GM19438 (cell line): ENCODE measurements at regions not wholly inside any gene's neighbourhood (a gene's known extent, or its start where the extent isn't known, plus 50 kb on each side); places are given as distances from the start of the nearest gene placed in this dataset.

ENCODE experiments used
- ATAC-seq: cut with Tn5 transposase; IDR thresholded peaks from one replicate; pipeline ENCODE4 v1.9.1; 2021; ENCODE audit warnings: low read depth; ENCODE audit not compliant: unreplicated experiment

- no peak for ATAC-seq
These were observed 268.2 kb downstream of the SH3GL2 start for GRCh38 chr9:17846948-17847655.

DNA sequence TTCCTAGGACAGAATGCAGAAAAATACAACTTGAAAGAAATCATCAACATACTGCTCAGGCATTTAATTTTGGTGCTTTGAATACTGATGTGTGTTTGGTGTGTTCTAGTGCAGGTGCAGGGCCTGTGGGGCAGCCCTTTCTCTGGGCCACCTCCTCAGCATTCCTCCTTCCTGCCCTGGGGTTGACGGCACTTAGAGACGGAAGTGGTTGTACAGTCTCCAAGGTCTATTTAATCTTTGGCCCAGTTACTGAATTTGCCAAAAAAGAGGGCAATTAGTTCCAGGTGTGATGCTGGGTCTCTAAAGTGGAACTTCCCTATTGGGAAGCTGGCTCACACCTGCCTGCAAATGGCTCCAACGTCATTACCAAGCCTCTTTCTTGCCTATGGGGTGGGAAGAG is 269.0 kb downstream of the SH3GL2 start:
- no peak for ATAC-seq

DNA sequence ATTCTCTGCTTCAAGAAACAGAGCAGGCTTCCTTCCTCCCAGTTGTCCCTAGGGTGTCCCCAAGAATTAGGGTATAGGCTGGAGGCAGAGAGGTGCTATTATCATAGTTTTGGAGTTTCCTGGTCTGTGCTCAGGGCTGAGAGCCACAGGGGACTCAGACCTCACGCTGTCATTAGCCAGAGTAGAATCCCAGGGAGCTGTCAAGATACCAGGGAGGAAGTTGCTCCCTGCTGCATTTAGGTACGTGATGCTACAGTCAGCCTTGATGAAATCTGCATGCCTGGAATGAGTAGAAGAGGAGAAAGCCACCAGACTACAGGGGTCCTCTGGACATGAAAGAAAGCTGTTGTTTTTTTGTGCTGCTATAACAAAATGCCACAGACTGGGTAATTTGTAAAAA is 273.2 kb downstream of the SH3GL2 start:
- no peak for ATAC-seq

- ATAC-seq: no peak
These were observed 275.6 kb downstream of the SH3GL2 start for GRCh38 chr9:17854487-17854886.

GRCh38 chr9:17856995-17857394 is 278.1 kb downstream of the SH3GL2 start:
- ATAC-seq: no peak

DNA sequence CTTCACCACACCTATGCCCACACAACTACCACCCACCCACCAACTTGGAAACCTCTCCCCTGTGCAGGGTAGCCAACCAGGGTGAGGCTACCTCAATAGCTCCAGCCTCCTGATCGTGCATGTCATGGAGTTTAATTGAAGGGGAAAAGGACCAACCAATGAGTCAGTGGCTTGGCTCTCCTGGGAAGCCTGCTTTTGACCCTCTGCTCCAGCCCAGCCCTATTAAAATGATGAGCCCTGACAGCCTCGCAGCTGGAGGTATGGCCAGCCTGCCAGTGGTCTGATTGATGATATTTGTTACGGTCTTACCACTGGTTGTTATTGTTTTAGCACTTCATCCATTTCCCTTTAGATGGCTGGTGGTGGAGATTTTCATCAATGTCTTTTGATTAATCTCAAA is 280.4 kb downstream of the SH3GL2 start:
- ATAC-seq: no peak

DNA sequence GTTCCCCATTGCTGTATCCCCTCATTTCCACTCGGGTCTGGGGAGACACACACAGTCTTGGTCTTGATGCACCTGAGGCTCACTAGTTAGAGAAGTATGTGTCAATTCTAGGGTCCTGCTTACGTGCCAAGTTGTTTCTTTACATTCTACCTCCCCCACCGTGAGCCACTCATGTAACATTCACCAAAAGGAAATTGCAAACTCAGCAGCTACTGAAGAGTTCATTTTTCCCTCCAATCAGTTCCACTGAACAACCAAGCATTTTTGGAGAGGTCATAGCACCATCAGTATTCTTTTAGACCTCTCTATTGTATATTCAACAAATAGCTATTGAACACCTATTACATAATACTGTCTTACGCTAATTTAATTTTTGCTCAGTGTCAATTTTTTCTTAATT is 281.1 kb downstream of the SH3GL2 start:
- no peak for ATAC-seq

- ATAC-seq: no peak
These were observed 283.2 kb downstream of the SH3GL2 start for GRCh38 chr9:17862101-17862500.

DNA sequence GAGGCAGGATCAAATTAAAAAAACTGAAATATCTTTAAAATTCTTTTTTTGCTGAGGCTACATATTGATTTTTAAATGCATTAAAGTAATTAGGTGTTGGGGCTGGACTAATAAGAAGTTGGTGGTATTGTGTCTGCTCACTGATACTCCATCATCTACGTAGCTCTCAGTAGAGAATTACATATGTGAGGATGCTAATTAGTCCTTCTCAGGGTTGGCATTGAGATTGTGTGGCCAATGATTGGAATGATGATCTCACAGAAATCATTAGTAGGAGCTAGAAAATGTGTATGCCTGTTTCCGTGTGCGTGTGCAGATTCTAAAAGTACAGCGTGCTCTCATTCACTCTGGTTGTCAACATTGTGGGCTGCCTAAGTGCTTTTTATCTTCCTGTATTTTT is 283.8 kb downstream of the SH3GL2 start:
- ATAC-seq: no peak

DNA sequence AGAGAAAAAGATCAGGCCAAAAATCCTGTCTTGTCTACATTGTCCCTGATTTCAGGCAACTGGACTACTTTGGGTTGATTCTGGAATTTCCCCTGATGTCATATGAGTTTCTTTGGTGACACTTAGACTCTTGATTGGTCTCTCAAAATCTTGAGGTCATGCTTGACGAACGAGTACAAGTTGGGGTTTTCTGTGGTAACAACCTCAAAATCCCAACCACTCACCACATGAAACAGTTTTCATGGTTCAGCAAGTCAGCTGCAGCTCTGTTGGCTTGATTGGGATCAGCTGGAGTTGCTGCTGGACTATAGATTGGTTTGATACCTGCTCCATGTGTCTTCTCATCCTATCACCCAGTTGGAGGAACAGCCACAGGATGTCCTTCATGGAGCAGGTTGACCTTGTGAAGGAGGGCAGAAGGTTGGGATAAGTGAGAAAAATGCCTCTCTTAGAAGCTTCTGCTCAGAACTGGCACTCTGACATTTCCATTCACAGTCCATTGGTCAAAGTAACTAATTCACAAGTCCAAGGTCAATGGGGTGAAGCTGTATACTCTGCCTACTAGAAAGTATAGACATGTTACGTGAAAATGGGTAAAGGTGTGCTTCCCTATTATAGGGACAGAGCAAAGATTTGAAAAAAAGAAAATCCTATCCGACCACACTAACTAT is 284.5 kb downstream of the SH3GL2 start:
- peak; percentile 92 for ATAC-seq

GRCh38 chr9:17863924-17864323 is 285.1 kb downstream of the SH3GL2 start:
- no peak for ATAC-seq

DNA sequence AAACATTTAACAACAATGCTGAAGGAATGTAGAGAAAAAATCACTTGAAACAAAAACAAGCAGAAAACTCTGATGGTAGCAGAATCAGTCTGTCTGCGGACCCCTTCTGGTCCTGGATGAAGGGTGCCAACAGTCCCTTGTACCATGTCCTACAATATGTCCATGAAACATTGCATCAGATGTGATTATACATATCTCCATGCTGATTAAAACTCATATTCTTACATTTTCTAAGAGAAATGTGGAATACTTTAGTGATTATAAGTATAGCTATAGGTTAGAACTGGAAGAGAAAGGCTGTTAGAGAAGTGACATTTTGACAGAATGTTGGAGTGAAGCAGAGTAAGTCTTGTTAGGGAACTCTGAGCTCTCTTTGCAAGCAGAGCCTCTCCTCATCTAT is 286.1 kb downstream of the SH3GL2 start:
- ATAC-seq: no peak

DNA sequence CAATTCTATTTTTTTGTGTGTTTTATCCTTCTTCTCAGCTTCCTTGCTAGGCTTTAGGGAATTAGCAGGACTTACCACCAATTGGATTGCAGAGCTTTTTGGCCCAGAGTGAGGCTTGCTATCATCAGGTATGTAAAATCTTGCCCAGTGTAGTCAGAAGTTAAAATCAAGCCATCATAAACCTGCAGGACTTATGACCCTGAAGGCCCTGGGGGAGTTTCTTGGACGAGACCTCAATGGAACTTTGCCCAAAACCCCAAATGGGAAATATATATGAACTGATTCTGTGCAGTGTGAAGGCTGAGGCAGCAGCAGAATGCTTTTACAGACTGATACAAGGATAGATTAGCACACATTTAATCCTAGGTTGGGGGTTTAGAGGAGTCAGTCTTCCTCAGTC is 287.0 kb downstream of the SH3GL2 start:
- ATAC-seq: no peak

DNA sequence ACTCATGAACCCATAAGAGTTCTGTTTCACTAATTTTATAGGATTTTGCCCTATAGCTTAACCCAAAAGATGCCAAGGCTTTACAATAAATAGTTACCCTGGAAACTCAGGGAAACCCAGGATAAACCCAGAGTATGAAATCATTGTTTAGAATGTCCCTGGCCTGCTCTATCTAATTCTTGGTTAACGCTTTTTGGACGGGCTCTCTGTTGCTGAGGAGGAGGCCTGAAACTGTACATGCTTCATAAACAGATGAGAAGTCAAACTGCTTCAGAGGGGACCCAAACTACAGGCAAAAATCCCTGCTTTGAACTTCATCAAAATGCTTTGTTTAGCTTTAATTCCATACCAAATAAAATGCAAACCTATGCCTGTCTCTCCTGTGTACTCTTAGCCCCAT is 291.9 kb downstream of the SH3GL2 start:
- ATAC-seq: no peak

DNA sequence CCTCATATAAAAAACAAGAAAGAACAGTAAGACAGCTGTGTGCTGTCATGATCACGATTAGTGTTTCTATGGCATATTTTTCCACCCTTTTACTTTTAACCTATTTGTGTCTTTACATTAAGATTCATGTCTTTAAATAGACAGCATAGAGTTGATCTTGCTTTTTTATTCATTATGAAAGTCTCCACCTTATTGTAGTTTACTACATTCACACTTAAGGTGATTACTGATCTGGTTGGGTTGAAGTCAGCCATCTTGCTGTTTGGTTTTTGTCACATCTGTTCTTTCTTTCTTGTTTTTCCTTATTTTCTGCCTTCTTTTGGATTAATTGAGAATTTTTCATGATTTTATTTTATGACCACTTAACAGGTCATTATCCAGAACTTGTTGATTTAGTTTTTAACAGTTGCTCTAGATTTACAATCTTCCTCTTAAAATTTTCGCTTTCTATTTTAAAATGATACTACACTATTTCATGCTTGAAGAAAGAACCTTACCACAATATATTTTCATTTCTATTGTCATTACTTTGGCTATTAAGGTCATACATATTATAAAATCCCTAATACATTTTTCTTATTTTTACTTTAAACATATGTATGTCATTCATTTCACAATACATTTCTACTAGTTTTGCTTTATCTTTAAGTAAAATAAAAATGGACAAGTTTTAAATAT is 292.5 kb downstream of the SH3GL2 start:
- no peak for ATAC-seq

- ATAC-seq: no peak
These were observed 297.0 kb downstream of the SH3GL2 start for GRCh38 chr9:17875886-17876285.

- no peak for ATAC-seq
These were observed 297.8 kb downstream of the SH3GL2 start for GRCh38 chr9:17876687-17877086.

DNA sequence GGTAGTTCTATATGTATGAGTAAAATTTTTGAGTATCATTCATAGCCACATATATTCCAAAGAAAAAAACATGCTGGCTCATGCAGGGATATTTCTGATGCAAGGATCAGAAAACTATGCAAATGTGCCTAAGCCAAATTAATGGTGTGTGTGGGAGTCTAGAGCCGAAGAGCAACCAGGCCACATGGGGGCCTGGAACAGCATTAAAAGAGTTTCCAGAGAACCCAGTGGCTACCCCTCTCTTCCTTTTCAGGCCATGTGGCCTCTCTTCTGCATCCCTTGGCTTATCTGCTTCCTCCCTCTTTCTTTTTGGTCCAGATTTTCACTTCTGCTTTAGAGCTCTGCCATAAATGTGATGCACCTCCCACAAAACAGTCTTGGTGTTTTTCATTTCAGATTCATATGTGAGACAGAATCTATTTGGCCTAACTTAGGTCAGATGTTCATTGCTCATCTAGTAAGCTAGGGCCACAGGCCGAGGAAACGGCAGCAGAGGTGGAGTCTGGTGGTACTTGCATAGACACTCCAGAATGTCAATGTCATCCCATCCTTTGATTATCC is 300.0 kb downstream of the SH3GL2 start:
- ATAC-seq: no peak

GRCh38 chr9:17881371-17881770 is 302.5 kb downstream of the SH3GL2 start:
- ATAC-seq: no peak

GRCh38 chr9:17882688-17883594 is 304.1 kb downstream of the SH3GL2 start:
- no peak for ATAC-seq

DNA sequence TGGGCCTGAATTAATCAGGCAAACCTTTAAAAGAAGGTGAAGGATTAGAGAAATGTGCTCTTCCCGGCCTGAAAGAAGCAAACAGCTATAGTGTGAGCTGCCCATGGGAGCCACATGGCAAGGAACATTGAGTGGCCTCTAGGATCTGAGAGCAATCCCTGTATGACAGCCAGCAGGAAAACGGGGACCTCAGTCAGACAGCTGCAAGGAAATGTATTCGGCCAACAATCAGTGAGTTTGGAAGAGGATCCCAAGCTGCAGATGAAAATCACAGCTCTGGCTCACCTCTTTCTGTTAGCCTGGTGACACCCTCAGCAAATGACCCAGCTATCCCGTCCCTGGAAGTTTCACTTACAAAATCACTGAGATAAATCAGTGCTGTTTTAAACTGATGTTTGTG is 309.2 kb downstream of the SH3GL2 start:
- no peak for ATAC-seq
